Endothelial cell (in vitro differentiated cells): ENCODE measurements at regions not wholly inside any gene's neighbourhood (a gene's known extent, or its start where the extent isn't known, plus 50 kb on each side); places are given as distances from the start of the nearest gene placed in this dataset.

ENCODE experiments used
- DNase-seq: peaks from one replicate; pipeline ENCODE4 v3.0.0; 2021; ENCODE audit warnings: low spot score
- H3K27ac Mint-ChIP-seq: one replicate; pipeline ENCODE4 v1.8.0; 2021; ENCODE audit warnings: mixed read lengths, inconsistent platforms; ENCODE audit not compliant: unreplicated experiment
- H3K27me3 Mint-ChIP-seq: one replicate; pipeline ENCODE4 v1.8.0; 2021; ENCODE audit warnings: mild to moderate bottlenecking, moderate library complexity, mixed read lengths, inconsistent platforms; ENCODE audit not compliant: unreplicated experiment
- H3K36me3 Mint-ChIP-seq: one replicate; pipeline ENCODE4 v1.8.0; 2021; ENCODE audit warnings: mild to moderate bottlenecking, low read depth, mixed read lengths, inconsistent platforms; ENCODE audit not compliant: unreplicated experiment
- H3K4me1 Mint-ChIP-seq: one replicate; pipeline ENCODE4 v1.8.0; 2021; ENCODE audit warnings: mild to moderate bottlenecking, mixed read lengths, inconsistent platforms; ENCODE audit not compliant: unreplicated experiment
- H3K4me3 Mint-ChIP-seq: one replicate; pipeline ENCODE4 v1.8.0; 2021; ENCODE audit warnings: mild to moderate bottlenecking, mixed read lengths, inconsistent platforms; ENCODE audit not compliant: unreplicated experiment
- H3K9me3 Mint-ChIP-seq: one replicate; pipeline ENCODE4 v1.8.0; 2021; ENCODE audit warnings: mixed read lengths, inconsistent platforms; ENCODE audit not compliant: unreplicated experiment
- CTCF ChIP-seq: fragments of 200-600 bp; sonication (generic); IDR thresholded peaks from one replicate; pipeline ENCODE4 v1.5.0; 2021; ENCODE audit warnings: antibody characterized with exemption; ENCODE audit not compliant: unreplicated experiment

DNA sequence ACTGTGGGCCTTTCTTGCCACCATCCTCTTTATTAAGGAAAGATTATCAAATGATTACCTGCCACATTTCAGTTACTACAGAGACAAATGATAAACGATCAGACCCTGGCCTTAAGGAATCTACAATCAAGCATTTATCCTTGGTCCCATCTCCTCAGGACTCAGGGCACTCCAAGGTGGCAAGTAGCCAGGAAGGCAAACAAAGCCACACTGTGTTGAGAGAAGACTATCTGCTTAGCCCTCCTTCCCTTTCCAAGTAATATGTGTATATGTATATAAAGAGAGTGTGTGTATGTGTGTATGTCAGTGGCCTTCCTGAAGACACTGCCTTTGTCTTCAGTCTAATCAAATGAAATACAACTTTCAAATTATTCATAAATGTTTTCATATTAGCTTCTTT lies 490.1 kb upstream of the ATP11B start:
- Mint-ChIP-seq H3K4me1 (peaks cover 3% of the 10 kb centered on the region), H3K36me3 (no peaks in the 10 kb centered on the region), H3K27ac (no peak overlapping the region), H3K27me3 (no peaks in the 10 kb centered on the region), H3K9me3 (no peaks in the 10 kb centered on the region), H3K4me3 (no peak overlapping the region)
- no peak for DNase-seq
- TF ChIP-seq CTCF = no peak

GRCh38 chr3:182305881-182306665 lies 487.2 kb upstream of the ATP11B start:
- TF ChIP-seq CTCF = no peak
- Mint-ChIP-seq H3K27me3 (no peaks in the 10 kb centered on the region), H3K4me3 (no peak overlapping the region), H3K9me3 (no peaks in the 10 kb centered on the region), H3K4me1 (peaks cover 3% of the 10 kb centered on the region), H3K36me3 (no peaks in the 10 kb centered on the region), H3K27ac (no peak overlapping the region)
- no peak for DNase-seq

- Mint-ChIP-seq H3K9me3 (no peaks in the 10 kb centered on the region), H3K4me1 (no peaks in the 10 kb centered on the region), H3K27me3 (peaks cover 2% of the 10 kb centered on the region), H3K36me3 (no peaks in the 10 kb centered on the region), H3K4me3 (no peak overlapping the region), H3K27ac (no peak overlapping the region)
- TF ChIP-seq CTCF = no peak
- DNase-seq = no peak
Observed at GRCh38 chr3:182308328-182308727, 485.0 kb upstream of the ATP11B start.

- no peaks in the 10 kb centered on the region for H3K4me1 Mint-ChIP-seq
- no peaks in the 10 kb centered on the region for H3K9me3 Mint-ChIP-seq
- peaks cover 2% of the 10 kb centered on the region for H3K27me3 Mint-ChIP-seq
- DNase-seq = no peak
- no peaks in the 10 kb centered on the region for H3K36me3 Mint-ChIP-seq
- TF ChIP-seq CTCF = no peak
- H3K27ac Mint-ChIP-seq = no peak overlapping the region
- no peak overlapping the region for H3K4me3 Mint-ChIP-seq
Observed at GRCh38 chr3:182309120-182309519, 484.2 kb upstream of the ATP11B start.

DNA sequence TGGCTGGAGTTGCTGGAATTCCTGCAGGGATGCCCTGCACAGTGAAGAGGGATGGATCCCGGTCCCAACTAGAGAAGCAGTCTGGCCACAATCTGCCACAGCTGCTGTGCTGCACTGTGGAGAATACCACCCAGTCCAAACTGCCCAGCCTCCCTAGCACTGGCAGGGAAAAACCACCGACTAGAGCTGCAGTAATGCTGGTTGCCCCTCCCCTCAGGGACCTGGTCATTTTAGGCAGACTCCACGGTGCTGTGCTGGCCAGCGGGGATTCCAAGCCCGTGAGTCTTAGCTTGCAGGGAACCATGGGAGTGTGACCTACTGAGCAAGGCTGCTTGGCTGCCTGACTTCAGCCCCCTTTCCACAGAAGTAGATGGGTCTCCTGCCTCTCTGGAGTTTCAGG lies 478.0 kb upstream of the ATP11B start:
- Mint-ChIP-seq H3K4me3 (no peak overlapping the region), H3K4me1 (no peaks in the 10 kb centered on the region), H3K36me3 (peaks cover 4% of the 10 kb centered on the region), H3K27me3 (peaks cover 4% of the 10 kb centered on the region), H3K9me3 (peaks cover 6% of the 10 kb centered on the region), H3K27ac (no peak overlapping the region)
- no peak for DNase-seq
- TF ChIP-seq CTCF = no peak
